ENCODE measurements at regions not wholly inside any gene's neighbourhood (a gene's known extent, or its start where the extent isn't known, plus 50 kb on each side); places are given as distances from the start of the nearest gene placed in this dataset.

GRCh38 chr12:69118516-69118915 lies 120.9 kb upstream of the CPSF6 start:
- peaks cover 3% of the 10 kb centered on the region for H3K27me3 Mint-ChIP-seq
- no peak overlapping the region for H3K4me3 Mint-ChIP-seq
- DNase-seq = no peak
- no peaks in the 10 kb centered on the region for H3K9me3 Mint-ChIP-seq
- H3K36me3 Mint-ChIP-seq (ENCODE audit: low read depth) = no peaks in the 10 kb centered on the region
- no peaks in the 10 kb centered on the region for H3K4me1 Mint-ChIP-seq
- ChIA-PET POLR2A (no interaction called here), CTCF (no interaction called here)
- no peak overlapping the region for H3K27ac Mint-ChIP-seq

- peaks cover 3% of the 10 kb centered on the region for H3K27me3 Mint-ChIP-seq
- H3K4me3 Mint-ChIP-seq = no peak overlapping the region
- no peak for DNase-seq
- CTCF ChIA-PET = no interaction called here
- no peaks in the 10 kb centered on the region for H3K4me1 Mint-ChIP-seq
- no peaks in the 10 kb centered on the region for H3K9me3 Mint-ChIP-seq
- no peaks in the 10 kb centered on the region for H3K36me3 Mint-ChIP-seq (ENCODE audit: low read depth)
- no peak overlapping the region for H3K27ac Mint-ChIP-seq
- POLR2A ChIA-PET = no interaction called here
Measured at GRCh38 chr12:69119770-69120169, 119.6 kb upstream of the CPSF6 start.

DNA sequence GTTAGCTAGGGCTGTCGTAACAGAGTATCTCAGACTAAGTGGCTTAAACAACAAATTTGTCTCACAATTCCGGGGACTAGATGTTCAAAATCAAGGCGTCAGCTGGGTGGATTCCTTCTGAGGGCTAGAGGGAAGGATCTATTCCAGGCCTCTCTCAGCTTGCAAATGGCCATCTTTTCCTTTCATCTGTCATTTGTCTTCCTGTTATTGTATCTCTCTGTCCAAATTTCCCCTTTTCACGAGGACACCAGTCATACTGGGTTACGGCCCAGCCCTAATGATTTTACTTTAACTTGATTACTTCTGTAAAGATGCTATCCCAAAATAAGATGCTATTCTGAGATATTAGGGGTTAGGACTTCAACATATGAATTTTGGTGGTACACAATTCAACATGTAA lies 119.0 kb upstream of the CPSF6 start:
- Mint-ChIP-seq H3K27ac (no peak overlapping the region), H3K4me3 (no peak overlapping the region), H3K36me3 (ENCODE audit: low read depth) (no peaks in the 10 kb centered on the region), H3K4me1 (no peaks in the 10 kb centered on the region), H3K9me3 (no peaks in the 10 kb centered on the region), H3K27me3 (peaks cover 3% of the 10 kb centered on the region)
- ChIA-PET POLR2A (no interaction called here), CTCF (no interaction called here)
- no peak for DNase-seq

- Mint-ChIP-seq H3K36me3 (ENCODE audit: low read depth) (no peaks in the 10 kb centered on the region), H3K4me1 (no peaks in the 10 kb centered on the region), H3K27ac (no peak overlapping the region), H3K4me3 (no peak overlapping the region), H3K27me3 (peaks cover 3% of the 10 kb centered on the region), H3K9me3 (no peaks in the 10 kb centered on the region)
- ChIA-PET CTCF (interaction anchor here (1.0 kb wide), 1 partner anchor 33 kb away, joined by 3 read pairs; no protein-coding TSS in a partner anchor), POLR2A (no interaction called here)
- no peak for DNase-seq
Measured at GRCh38 chr12:69123311-69123710, 116.1 kb upstream of the CPSF6 start.

GRCh38 chr12:69123919-69124638 lies 115.3 kb upstream of the CPSF6 start:
- Mint-ChIP-seq H3K27me3 (peaks cover 3% of the 10 kb centered on the region), H3K4me3 (no peak overlapping the region), H3K36me3 (ENCODE audit: low read depth) (no peaks in the 10 kb centered on the region), H3K9me3 (no peaks in the 10 kb centered on the region), H3K27ac (no peak overlapping the region), H3K4me1 (no peaks in the 10 kb centered on the region)
- DNase-seq = no peak
- ChIA-PET POLR2A (no interaction called here), CTCF (no interaction called here)

DNA sequence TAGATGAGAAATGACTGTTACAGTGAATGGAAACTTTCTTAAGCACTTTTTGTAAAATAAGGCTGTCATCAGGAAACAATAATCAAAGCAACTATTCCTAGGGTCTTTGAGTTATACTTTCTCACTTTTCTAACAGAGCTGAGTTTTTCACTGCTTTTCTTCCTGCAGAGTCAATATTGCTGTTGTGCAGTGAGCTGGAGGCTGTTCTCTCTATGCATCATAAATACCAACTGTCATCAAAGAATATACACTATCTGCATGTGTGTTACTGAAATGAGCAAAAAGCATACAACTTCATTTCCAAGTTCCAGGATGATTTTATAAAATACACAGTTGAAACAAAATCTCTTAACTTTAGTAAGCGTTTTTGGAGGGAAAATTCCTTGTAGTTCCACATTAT lies 110.4 kb upstream of the CPSF6 start:
- H3K27me3 Mint-ChIP-seq = peaks cover 6% of the 10 kb centered on the region
- ChIA-PET CTCF (interaction anchor here (0.6 kb wide), 1 partner anchor 511 kb away, joined by 3 read pairs; no protein-coding TSS in a partner anchor), POLR2A (no interaction called here)
- DNase-seq = no peak
- H3K4me3 Mint-ChIP-seq = no peak overlapping the region
- no peaks in the 10 kb centered on the region for H3K9me3 Mint-ChIP-seq
- no peaks in the 10 kb centered on the region for H3K36me3 Mint-ChIP-seq (ENCODE audit: low read depth)
- no peaks in the 10 kb centered on the region for H3K4me1 Mint-ChIP-seq
- H3K27ac Mint-ChIP-seq = no peak overlapping the region

- no peak for DNase-seq
- peaks cover 8% of the 10 kb centered on the region for H3K27me3 Mint-ChIP-seq
- POLR2A ChIA-PET = interaction anchor here (0.6 kb wide), 1 partner anchor 13 kb away, joined by 3 read pairs; no protein-coding TSS in a partner anchor
- no peak overlapping the region for H3K4me3 Mint-ChIP-seq
- no peaks in the 10 kb centered on the region for H3K4me1 Mint-ChIP-seq
- CTCF ChIA-PET = interaction anchor here (0.6 kb wide), 1 partner anchor 510 kb away, joined by 3 read pairs; no protein-coding TSS in a partner anchor
- H3K27ac Mint-ChIP-seq = no peak overlapping the region
- no peaks in the 10 kb centered on the region for H3K9me3 Mint-ChIP-seq
- no peaks in the 10 kb centered on the region for H3K36me3 Mint-ChIP-seq (ENCODE audit: low read depth)
Measured at GRCh38 chr12:69129564-69129963, 109.8 kb upstream of the CPSF6 start.

GRCh38 chr12:69130064-69130463 lies 109.3 kb upstream of the CPSF6 start:
- H3K4me3 Mint-ChIP-seq = no peak overlapping the region
- no peak for DNase-seq
- no peaks in the 10 kb centered on the region for H3K9me3 Mint-ChIP-seq
- H3K36me3 Mint-ChIP-seq (ENCODE audit: low read depth) = no peaks in the 10 kb centered on the region
- peaks cover 8% of the 10 kb centered on the region for H3K27me3 Mint-ChIP-seq
- POLR2A ChIA-PET = interaction anchor here (0.6 kb wide), 1 partner anchor 12 kb away, joined by 3 read pairs; no protein-coding TSS in a partner anchor
- CTCF ChIA-PET = no interaction called here
- H3K4me1 Mint-ChIP-seq = no peaks in the 10 kb centered on the region
- H3K27ac Mint-ChIP-seq = no peak overlapping the region

- peaks cover 13% of the 10 kb centered on the region for H3K27me3 Mint-ChIP-seq
- ChIA-PET POLR2A (no interaction called here), CTCF (no interaction called here)
- no peak overlapping the region for H3K4me3 Mint-ChIP-seq
- H3K27ac Mint-ChIP-seq = no peak overlapping the region
- H3K36me3 Mint-ChIP-seq (ENCODE audit: low read depth) = no peaks in the 10 kb centered on the region
- H3K9me3 Mint-ChIP-seq = no peaks in the 10 kb centered on the region
- DNase-seq = no peak
- H3K4me1 Mint-ChIP-seq = no peaks in the 10 kb centered on the region
Measured at GRCh38 chr12:69131077-69131476, 108.3 kb upstream of the CPSF6 start.

GRCh38 chr12:69136931-69137613 lies 102.3 kb upstream of the CPSF6 start:
- H3K27me3 Mint-ChIP-seq = peaks cover 13% of the 10 kb centered on the region
- POLR2A ChIA-PET = no interaction called here

GRCh38 chr12:69141074-69141473 lies 98.3 kb upstream of the CPSF6 start:
- H3K27me3 Mint-ChIP-seq = no peaks in the 10 kb centered on the region
- no peak overlapping the region for H3K4me3 Mint-ChIP-seq
- H3K27ac Mint-ChIP-seq = no peak overlapping the region
- H3K4me1 Mint-ChIP-seq = no peaks in the 10 kb centered on the region
- peaks cover 7% of the 10 kb centered on the region for H3K36me3 Mint-ChIP-seq (ENCODE audit: low read depth)
- ChIA-PET POLR2A (interaction anchor here (1.7 kb wide), 1 partner anchor 139 kb away, joined by 4 read pairs; no protein-coding TSS in a partner anchor), CTCF (interaction anchor here (2.4 to 2.7 kb wide), 2 partner anchors 14 to 16 kb away, joined by 8 to 12 read pairs; no protein-coding TSS in a partner anchor)
- peaks cover 20% of the 10 kb centered on the region for H3K9me3 Mint-ChIP-seq
- no peak for DNase-seq

More at GRCh38 chr12:69136931-69137613, 102.3 kb upstream of the CPSF6 start:
- no peak overlapping the region for H3K27ac Mint-ChIP-seq
- no peaks in the 10 kb centered on the region for H3K4me1 Mint-ChIP-seq
- peaks cover 20% of the 10 kb centered on the region for H3K9me3 Mint-ChIP-seq
- H3K4me3 Mint-ChIP-seq = no peak overlapping the region
- CTCF ChIA-PET = no interaction called here
- H3K36me3 Mint-ChIP-seq (ENCODE audit: low read depth) = peaks cover 7% of the 10 kb centered on the region
- DNase-seq = no peak

- Mint-ChIP-seq H3K36me3 (ENCODE audit: low read depth) (no peaks in the 10 kb centered on the region), H3K27ac (no peak overlapping the region), H3K9me3 (no peaks in the 10 kb centered on the region), H3K27me3 (peaks cover 2% of the 10 kb centered on the region), H3K4me3 (no peak overlapping the region), H3K4me1 (peaks cover 8% of the 10 kb centered on the region)
- no peak for DNase-seq
- ChIA-PET CTCF (interaction anchor here (1.1 kb wide), 1 partner anchor 8 kb away, joined by 3 read pairs; no protein-coding TSS in a partner anchor), POLR2A (no interaction called here)
Measured at GRCh38 chr12:69149270-69149669, 90.1 kb upstream of the CPSF6 start.

DNA sequence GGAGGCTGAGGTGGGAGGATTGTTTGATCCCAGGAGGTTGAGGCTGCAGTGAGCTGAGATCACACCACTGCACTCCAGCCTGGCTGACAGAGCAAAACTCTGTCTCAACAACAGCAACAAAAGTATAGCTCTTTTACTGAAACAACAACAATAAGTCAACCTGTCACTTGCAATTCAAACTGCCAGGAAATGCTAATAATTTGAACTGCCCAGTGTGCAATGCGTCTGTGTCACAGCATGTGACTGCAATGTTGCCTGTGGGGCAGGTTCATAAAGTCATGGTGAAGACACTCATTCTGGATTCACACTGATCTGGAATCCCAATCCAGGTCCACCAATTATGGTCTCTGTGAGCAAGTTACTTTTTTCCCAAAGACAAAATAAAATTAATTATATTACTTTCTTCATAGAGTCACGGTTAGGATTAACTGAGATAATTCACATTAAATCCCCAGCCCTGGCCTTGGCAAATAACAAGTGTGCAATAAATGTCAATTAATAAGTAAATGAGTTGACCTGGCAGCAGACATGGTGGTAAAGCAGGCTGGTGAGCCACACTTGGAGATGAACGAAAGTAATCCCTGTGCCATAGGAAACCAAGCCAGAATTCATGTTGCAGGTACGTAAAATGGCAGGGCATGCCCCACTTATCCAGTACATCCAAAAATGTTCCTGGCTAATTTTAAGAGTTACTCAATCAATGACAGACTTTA lies 89.1 kb upstream of the CPSF6 start:
- peaks cover 17% of the 10 kb centered on the region for H3K4me1 Mint-ChIP-seq
- POLR2A ChIA-PET = no interaction called here
- CTCF ChIA-PET = no interaction called here
- no peak overlapping the region for H3K27ac Mint-ChIP-seq
- H3K4me3 Mint-ChIP-seq = no peak overlapping the region
- no peaks in the 10 kb centered on the region for H3K9me3 Mint-ChIP-seq
- H3K36me3 Mint-ChIP-seq (ENCODE audit: low read depth) = no peaks in the 10 kb centered on the region
- no peak for DNase-seq
- peaks cover 2% of the 10 kb centered on the region for H3K27me3 Mint-ChIP-seq

Data from activated CD4-positive, alpha-beta memory T cell treated with anti-CD3 and anti-CD28 coated beads, Interleukin-2, amount 10 ng/mL, durations not matched to agents 7 days and 5 days (primary cell).